EL (cell line): ENCODE measurements at regions not wholly inside any gene's neighbourhood (a gene's known extent, or its start where the extent isn't known, plus 50 kb on each side); places are given as distances from the start of the nearest gene placed in this dataset.
"Not testable (repeated sequence)": the region's sequence is repeated elsewhere in the genome, so short reads cannot be mapped to it uniquely, and the experiment has no call there.

Source experiments
- DNase-seq: peaks from one replicate; pipeline ENCODE4 v3.0.0-alpha.2; 2016

DNA sequence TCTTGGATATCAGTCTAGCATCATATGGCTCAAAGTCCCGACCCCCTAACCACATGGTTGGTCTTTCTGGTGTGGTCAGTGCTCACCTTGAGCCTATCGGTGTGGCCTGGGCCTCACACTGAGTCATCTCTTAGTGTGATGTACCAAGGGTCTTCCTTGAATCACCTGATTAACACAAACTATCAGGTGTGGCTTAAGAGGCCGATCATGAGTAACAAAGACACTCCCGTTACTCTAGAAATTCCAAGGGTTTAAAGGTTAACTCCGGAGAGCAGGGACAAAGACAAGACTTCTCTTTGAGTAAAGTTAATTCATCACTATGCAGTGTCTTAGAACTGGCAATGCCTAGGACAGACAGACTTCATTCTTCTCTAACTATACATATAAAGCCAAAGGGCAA lies 52.3 kb upstream of the ARMC3 start:
- DNase-seq, result no peak

DNA sequence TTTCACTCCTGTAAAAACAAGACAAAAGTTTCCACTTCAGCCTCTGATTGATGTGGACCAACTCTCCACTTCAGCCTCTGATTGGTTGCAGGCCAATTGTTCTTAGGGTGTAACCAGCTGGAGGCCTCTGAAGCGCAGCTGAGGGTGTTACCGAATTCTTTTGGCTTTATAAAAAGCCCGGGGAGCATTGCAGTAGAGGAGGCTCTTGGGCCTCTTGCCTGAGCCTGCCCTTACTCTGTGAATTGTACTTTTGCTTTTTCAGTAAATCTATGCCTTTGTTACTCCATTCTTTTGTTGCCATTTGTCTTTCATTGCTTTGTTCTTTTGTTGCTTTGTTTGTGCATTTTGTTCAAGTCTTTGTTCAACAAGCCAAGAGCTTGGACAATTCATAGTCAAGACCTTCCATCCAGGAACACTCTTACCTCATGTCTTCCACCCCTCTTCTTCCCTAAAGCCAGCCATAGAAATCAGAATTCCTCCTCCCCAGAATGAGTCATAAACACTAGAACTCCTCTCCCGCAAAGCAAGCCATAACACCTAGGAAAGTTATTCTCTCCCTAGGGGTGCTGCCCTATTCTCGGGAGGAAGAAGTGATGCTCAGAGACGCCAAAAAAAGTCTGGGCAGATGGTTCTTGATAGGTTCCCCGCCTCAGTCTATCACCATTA lies 53.5 kb upstream of the ARMC3 start:
- DNase-seq, result no peak

DNA sequence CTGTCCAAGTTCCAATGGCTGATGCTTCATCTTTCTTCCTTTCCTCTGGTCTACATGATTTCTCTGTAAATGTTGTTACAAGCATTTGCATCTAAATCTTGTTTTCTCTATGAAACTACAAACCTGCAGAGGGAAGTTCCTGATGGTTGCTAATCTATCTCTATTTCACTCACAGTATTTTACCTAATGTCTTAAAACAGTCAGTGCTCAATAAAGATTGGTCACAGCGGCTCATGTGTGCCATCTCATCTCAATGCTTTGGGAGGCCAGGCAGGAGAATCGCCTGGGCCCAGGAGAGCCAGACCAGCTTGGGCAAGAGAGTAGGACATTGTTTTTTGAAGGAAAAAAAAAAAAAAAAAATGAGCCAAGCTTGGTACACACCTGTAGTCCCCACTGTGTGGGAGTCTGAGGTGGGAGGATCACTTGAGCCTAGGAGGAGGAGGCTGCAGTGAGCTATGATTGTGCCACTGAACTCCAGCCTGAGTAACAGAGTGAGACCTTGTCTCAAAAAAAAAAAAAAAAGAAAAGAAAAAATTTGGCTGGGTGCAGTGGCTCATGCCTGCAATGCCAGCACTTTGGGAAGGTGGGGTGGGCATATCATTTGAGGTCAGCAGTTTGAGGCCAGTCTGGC lies 71.3 kb upstream of the ARMC3 start:
- no peak for DNase-seq

DNA sequence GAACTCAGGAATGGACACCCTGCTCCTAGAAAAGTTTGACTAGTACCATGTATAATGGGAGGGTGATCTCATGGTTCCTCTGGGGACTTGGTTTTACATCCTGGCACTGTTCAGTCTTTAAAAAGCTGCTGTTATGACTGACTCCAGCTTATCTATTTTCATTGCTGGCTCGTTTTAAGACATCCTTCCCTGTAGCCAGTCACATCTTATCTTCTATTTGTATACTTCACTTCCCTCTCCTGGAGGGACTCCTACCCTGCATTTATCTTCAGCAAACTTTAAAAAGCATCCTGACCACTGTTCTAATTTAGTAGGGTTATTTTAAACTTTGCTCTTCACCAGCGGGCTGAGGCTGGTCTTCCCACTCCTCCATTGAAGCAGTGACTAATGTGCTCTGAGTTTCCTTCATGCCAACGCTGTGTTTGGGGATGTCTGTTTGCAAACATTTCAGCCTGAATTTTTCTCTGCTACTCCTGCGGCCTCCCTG lies 72.9 kb upstream of the ARMC3 start:
- DNase-seq, result no peak

DNA sequence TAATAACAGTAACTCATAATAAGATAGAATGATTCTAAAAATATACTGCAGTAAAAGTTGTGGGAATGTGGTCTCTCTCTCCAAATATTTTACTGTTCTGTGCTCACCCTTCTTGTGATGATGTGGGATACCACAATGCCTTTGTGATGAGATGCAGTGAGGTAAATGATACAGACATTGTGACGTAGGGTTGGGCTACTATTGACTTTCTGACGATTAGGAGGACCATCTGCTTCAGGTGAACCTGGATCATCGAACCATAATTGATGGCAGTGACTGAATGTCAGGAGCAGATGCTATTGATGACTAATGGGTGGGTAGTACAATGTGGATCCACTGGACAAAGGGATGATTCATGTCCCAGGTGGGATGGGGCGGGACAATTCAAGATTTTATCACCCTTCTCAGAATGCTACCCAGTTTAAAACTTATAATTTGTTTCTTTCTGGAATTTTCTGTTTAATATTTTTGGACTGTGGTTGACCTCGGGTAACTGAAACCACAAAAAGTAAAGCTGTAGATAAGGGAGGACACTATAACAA lies 73.9 kb upstream of the ARMC3 start:
- no peak for DNase-seq

DNA sequence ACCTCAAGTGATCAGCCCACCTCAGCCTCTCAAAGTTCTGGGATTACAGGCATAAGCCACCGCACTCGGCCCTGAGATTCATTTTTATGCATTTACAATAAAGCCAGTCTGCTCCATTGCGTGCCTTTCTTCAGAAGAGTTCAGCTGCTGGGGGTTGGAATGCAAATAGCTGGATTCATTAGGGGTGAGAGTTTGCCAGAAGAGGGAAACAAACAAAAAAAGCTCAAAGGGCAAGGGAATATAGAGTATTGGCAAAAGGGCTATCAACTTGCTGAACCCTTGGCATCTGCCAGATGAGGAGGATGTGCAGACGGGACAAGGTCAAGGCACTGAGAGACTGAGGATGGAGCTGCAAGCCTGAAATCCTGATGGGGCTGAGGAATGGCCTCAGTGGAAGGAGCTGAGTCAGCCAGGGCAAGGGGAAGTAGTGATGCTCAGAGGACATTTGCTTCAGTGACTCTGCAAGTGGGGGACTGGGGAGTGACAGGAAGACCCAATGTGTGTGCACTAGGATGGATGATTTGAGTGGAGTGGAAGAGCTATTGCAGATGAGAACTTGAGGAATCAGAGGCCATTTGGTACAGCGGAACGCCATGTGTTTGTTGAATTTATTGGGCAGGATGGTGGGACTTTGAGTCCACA lies 75.0 kb upstream of the ARMC3 start:
- DNase-seq, result no peak

DNA sequence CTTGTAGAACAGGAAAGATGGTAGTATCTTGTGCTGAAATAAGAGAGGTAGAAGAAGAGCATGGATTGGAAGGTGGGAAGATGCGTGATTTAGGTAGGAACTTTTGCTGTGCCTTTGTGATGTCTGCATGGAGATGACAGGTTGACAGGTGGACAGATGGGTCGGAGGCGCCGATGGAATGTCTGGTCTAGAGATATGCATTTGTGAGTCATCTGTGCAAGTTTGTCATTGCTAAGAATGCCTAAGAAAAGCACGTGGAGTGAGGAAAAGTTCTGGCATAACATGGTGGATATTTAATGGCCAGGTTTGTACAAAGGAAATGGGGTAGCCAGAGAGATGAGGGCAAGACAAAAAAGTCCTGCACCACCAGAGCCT lies 76.0 kb upstream of the ARMC3 start:
- DNase-seq, result no peak

DNA sequence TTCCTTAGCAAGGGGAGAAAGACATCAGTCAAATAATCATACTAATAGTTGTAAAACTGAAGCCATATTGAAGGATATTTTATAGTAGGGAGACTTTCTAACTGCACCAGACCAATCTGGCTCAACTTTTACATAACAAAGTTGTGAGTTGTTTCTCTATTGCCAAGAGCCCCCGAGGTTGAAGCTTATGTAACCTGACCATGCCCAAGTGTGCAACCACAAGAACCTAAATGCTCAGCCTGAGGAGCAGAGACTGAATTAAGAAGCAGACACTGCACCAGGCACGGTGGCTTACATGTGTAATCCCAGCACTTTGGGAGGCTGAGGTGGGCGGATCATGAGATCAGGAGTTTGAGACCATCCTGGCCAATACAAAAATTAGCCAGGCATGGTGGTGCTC lies 77.3 kb upstream of the ARMC3 start:
- no peak for DNase-seq

DNA sequence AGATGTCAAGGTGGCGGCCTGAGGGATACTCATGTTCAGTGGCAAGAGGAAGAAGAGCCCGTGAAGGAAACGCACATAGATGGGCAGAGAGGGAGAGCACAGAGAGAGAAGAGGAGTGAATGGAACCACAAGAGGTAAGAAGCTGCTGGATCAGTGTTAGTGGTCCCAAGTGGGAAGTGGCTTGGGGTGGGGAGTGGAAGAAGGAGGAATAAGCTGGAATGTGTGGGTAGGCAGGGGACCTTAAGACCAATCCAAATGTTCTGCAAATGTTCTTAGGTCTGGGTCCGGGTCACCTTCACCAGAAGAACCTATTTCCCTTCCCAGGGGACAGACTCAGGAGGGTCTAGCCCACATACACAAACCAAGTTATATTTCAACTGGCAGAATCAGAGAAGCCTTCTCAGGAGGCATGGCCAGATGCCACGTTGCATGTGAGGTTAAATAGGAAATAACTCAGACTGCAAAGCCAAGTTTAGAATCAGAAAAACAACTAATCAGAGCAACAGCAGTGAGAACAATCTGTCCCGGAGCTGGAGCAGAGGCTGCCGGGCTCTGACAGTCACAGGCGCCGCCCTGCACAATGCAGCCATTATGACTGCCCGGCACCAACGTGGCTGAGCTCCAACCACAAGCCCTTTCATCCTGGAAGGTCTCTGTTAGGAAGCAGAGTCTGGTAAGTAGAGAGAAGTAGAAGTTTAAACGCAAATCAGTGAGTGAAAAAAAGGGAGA lies 78.6 kb upstream of the ARMC3 start:
- no peak for DNase-seq

DNA sequence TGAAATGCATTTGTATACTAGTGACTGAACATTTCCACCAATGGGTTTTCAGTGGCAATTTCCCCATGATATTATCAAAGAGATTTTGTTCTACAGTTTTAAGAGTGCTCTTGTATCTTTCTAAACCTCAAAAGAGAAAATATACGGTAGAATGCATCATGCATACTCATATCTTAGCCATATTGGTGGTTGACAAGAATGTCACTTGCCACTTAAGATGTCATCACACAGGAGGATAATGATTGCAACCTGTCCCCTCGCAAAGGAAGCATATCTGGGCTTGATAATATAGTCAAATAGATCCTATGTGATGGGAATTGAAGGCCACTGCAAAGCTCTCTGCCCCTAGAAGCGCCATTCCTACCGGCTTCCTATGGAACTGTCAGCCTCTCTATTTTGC lies 79.3 kb upstream of the ARMC3 start:
- no peak for DNase-seq

DNA sequence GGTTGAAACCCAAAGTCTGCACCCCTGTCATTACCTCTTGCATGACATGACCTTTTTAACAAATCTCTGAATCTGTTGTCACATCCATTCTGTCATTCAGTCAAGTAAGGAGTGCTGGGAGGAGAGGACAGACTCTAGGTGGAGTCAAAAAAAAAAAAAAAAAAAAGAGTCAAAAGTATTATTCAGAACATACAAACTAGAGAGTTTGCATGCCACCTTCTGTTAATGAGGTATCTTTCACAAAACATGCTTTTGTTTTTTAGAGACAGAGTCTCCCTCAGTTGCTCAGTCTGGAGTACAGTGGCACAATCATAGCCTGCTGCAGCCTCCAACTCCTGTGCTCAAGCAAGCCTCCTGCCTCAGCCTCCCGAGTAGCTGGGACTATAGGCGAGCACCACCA lies 81.6 kb upstream of the ARMC3 start:
- no peak for DNase-seq

DNA sequence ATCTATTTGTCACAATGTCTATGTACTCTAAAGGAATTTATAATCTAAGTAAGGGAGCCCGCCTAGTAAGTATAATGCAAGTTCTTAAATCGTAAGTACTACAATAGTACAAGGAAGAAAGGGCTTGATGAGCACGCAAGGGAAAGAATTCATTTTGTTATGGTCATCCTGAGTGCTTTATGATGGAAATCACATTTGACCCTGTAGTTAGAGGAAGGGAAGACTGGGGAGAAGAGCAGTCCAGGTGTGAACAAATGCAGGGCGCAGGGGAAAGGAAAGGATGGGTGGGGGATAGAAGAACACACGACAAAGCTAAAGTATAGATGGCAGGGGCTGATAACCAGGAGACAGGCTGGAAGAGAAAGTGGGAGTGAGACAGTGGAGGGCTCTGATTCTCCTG lies 88.2 kb upstream of the ARMC3 start:
- no peak for DNase-seq

DNA sequence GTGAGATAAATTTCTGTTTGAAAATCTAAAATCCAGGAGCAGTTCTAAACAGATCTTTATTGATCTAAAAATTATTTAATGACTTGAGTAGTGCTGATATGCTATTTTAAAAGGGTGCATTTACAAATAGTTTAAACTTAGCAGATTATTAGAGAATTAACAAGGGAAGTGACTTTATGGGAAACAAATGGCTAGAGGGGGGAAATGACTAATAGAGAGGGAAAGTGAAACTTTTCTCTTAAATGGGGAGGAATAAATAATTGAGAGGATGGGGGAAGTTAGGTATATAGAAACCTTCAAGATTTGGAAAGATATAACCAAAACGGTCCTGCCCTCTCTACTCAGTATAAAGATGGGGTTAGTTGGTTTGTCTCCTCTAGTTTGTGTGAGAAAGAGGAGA lies 90.1 kb upstream of the ARMC3 start:
- DNase-seq, result no peak

DNA sequence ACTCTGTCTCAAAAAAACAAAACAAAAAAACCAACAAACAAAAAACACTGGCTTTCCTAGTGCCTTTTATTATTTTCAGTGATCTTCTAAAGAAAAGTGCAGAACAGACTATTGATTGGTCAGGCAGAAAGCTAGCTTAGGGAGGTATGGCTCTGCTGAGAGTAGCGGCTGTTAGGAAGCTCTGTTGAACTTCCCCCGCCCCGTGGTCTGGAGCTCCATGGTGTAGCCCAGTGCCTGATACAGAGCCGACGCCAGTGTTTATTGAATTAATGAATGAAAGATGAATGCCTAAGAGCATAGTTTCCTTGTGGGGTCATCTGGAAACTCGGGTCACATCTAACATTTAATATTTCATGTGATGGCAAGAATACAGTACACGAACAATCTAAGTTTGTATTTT lies 90.5 kb upstream of the ARMC3 start:
- DNase-seq, result no peak

DNA sequence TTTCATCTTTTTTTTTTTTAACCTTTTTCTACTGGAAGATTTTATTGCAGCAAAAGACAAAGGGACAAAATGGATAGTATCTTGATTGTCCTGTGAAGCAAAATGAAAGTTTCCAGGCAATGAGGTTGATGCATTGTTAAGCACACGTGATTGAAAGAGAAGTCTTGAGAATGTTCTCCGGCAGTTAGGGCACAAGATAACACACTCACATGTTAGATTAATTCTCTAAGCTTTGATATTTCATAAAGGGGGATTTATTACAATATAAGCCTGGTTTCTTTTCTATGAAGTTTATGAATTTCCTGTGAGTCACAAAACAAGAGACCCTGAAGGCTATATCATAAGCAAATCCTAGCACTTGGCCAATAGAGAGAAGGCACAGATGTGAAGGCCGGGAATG lies 93.4 kb upstream of the ARMC3 start:
- DNase-seq, result no peak

DNA sequence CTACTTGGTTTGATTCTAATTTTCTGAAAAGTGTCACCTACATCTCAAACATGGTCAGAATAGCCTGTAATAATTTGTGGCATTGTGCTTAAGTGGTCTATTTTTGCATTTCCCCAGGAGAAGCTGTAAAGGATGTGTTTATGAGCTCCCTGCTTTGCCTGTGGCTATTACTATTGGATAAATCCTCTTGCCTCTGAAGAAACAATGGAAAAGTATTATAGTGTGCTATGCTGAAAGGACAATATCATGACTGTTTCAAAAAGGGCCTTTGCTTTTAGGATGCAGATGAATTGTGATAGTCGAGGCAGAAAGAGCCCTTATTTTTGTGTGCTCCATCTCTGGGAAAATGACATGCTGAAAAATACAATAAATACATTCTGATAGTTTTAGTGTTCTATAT lies 94.1 kb upstream of the ARMC3 start:
- no peak for DNase-seq

DNA sequence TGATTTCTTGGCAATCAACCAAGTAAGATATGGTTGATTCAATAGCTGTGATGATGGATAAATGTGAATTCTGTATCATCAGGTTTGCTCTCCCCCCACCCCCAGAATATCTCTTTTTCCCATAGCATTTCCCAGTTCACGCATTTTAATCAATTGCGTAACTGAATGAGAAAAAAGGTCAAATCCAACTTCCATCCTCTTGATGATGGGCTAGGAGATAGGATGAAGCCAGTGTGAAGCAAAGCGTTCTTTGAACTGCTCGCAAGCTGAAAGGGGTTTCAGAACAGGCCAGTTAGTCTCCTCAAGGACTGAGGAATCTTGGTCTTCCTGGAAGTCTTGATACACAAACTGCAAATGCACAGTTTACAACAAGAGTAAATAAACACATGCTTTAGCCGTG lies 94.5 kb upstream of the ARMC3 start:
- no peak for DNase-seq

DNA sequence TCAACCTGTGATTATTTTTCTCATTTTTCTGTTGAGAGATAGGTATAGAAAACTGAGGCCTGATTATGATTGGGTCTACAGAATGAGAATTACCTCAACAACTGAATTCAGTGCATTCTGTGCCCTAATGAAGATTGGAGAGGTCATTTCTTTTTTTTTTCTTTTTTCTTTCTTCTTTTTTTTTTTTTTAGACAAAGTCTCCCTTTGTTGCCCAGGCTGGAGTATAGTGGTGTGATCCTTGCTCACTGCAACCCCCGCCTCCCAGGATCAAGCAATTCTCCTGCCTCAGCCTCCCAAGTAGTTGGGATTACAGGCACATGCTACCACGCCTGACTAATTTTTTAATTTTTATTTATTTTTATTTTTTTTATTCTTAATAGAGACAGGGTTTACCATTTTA lies 95.0 kb upstream of the ARMC3 start:
- no peak for DNase-seq

DNA sequence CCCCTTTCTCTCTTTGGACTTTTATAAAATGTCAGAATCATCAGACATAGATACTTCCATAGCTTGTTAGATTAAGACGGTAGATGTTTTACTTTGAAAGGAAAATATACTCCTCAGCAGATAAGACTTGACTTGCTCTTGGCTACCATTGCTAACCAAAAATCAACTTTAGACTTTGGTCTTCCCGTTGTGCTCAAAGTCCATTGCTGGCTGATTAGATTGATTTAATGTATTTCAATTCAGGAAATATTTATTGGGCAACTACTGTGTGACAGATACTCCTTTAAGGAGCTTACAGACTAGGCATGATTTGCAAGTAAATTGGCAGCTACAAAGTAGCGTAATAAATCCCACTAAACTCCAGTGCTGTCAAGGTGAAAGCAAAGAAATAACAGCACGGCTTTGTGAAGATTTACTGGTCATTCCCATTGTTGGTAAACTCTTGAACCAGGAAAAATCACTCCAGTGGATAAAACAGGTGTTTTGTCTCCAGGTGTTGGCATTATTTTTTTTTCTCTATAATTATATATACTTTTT lies 95.7 kb upstream of the ARMC3 start:
- DNase-seq, result no peak

DNA sequence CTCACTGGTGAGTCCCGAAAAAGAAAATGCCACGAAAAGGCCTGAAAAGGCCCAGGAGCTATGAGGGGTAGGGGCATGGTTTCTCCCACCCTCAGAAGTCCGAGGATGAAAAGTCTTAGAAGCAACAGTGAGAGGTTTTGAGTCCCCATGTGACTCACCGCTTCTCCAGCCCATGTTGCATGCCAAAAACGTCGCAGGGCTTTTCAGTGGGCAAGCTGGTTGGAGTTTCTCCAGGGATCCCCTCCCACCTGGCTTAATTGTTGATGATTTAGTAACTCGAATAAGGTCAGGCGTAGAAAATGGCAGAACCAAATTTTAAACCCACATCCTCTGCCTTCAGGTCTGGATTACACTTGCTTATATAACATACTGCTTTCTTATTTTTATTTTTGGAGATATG lies 96.3 kb upstream of the ARMC3 start:
- DNase-seq, result no peak

DNA sequence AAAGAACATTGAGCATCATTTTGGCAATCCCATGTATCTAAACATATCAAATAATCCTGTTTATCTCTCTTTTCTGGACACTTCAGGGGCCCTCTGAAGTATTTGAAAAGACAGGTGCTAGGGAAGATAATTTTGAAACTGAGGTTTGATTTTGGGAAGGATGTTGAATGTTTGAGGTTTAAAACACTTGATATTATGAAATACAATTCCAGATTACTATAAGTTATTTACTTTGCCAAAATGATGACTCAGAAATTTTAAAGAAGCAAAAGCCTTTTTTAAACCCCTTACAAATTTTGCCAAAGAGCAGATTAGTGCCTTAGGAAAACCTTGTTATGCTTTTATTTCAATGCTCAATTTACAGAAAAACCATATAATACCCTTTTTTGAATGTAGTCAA lies 99.1 kb upstream of the ARMC3 start:
- not testable (repeated sequence) for DNase-seq

DNA sequence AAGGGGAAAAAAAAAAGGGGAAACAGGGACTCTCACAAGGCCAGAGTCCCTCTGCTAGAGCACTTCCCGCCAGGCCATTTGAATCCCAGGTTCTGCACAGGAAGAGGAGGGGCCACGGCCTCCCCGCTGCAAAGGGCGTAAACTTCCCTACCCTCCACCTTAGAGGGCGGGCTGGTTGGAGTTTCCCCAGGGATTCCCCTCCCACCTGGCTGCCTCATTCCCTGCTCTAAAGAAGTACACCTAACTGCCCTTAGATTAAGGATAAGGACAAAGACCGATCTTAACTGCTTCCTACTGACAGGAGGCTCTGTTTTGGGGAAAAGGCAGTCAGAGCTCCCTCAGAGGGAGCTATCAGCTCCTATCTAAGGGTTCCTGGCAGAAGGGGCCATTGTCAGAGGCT lies 102.0 kb upstream of the ARMC3 start:
- no peak for DNase-seq

DNA sequence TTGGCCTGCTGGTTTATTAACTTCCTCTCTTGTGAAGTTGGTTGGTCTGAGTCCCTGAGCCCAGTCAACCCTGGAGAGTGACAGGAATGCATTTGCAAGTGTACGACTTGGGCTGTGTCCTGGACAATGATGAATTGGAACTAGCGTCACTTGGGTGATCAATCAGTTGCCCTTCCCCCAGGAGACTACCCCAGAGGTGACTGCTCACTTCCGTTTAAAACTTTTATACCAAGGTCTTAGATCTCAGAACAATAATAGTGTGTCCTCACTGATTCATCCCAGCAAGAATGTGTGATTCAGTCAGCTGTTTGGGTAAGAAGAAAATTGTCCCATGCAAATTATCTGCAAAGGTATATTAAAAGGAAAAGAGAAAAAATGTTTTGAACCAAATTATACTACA lies 102.9 kb upstream of the ARMC3 start:
- DNase-seq, result peak; percentile 82
